Esophagus muscularis mucosa (tissue), 4 donors: ENCODE measurements at regions not wholly inside any gene's neighbourhood (a gene's known extent, or its start where the extent isn't known, plus 50 kb on each side); places are given as distances from the start of the nearest gene placed in this dataset.

Experiments used
- EP300 ChIP-seq: sonication (generic); formaldehyde crosslinking; IDR thresholded peaks from one replicate; pipeline ENCODE4 v1.6.1; 2017; ENCODE audit warnings: antibody characterized with exemption
- POLR2A ChIP-seq: fragments of 450-650 bp; IDR thresholded peaks from one replicate; pipeline ENCODE4 v1.6.1; 2017; ENCODE audit warnings: antibody characterized with exemption, moderate library complexity, mild to moderate bottlenecking, low read depth
- POLR2AphosphoS5 ChIP-seq, 2 donors: sonication (generic); formaldehyde crosslinking; IDR thresholded peaks; one replicate each; pipeline ENCODE4 v1.6.1; 2017; ENCODE audit warnings: antibody characterized with exemption in 2 of 2
- TF ChIP-seq, protein P1 (sequence below), 3 experiments: fragments of 200-600 bp in 2 of 3; fragments of 450-650 bp in 1 of 3; sonication (generic) in 2 of 3; IDR thresholded peaks; one replicate each; pipeline ENCODE4 v1.5.1; 2017 to 2019; ENCODE audit warnings: antibody characterized with exemption in 3 of 3, mild to moderate bottlenecking in 2 of 3, moderate library complexity in 1 of 3

- no peak for TF ChIP-seq POLR2AphosphoS5 (IDR thresholded peaks at IDR 0.05)
- TF ChIP-seq, protein P1, sequence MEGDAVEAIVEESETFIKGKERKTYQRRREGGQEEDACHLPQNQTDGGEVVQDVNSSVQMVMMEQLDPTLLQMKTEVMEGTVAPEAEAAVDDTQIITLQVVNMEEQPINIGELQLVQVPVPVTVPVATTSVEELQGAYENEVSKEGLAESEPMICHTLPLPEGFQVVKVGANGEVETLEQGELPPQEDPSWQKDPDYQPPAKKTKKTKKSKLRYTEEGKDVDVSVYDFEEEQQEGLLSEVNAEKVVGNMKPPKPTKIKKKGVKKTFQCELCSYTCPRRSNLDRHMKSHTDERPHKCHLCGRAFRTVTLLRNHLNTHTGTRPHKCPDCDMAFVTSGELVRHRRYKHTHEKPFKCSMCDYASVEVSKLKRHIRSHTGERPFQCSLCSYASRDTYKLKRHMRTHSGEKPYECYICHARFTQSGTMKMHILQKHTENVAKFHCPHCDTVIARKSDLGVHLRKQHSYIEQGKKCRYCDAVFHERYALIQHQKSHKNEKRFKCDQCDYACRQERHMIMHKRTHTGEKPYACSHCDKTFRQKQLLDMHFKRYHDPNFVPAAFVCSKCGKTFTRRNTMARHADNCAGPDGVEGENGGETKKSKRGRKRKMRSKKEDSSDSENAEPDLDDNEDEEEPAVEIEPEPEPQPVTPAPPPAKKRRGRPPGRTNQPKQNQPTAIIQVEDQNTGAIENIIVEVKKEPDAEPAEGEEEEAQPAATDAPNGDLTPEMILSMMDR (IDR thresholded peaks at IDR 0.05): no peak
- TF ChIP-seq POLR2A: no peak
- TF ChIP-seq EP300: no peak
Observed at GRCh38 chr15:21267226-21267625, 173.1 kb downstream of the POTEB3 start.
